Chondrocyte (in vitro differentiated cells): ENCODE measurements at regions not wholly inside any gene's neighbourhood (a gene's known extent, or its start where the extent isn't known, plus 50 kb on each side); places are given as distances from the start of the nearest gene placed in this dataset.

Source experiments
- DNase-seq: peaks from one replicate; pipeline ENCODE4 v3.0.0; 2021; ENCODE audit warnings: mixed read lengths, low spot score
- H3K27ac Mint-ChIP-seq: one replicate; pipeline ENCODE4 v1.8.0; 2021; ENCODE audit warnings: mild to moderate bottlenecking, moderate library complexity, mixed read lengths; ENCODE audit not compliant: unreplicated experiment
- H3K27me3 Mint-ChIP-seq: 2 replicates; pipeline ENCODE4 v1.8.0; 2021; ENCODE audit warnings: low read depth, mixed read lengths
- H3K36me3 Mint-ChIP-seq: 2 replicates; pipeline ENCODE4 v1.8.0; 2021; ENCODE audit warnings: low read depth, mixed read lengths
- H3K4me1 Mint-ChIP-seq: 2 replicates; pipeline ENCODE4 v1.8.0; 2021; ENCODE audit warnings: low read depth, mild to moderate bottlenecking, mixed read lengths
- H3K4me3 Mint-ChIP-seq: one replicate; pipeline ENCODE4 v1.8.0; 2021; ENCODE audit warnings: mild to moderate bottlenecking, moderate library complexity, mixed read lengths; ENCODE audit not compliant: unreplicated experiment
- H3K9me3 Mint-ChIP-seq: 2 replicates; pipeline ENCODE4 v1.8.0; 2021; ENCODE audit warnings: low read depth, mixed read lengths
- CTCF ChIP-seq: fragments of 200-600 bp; sonication (generic); IDR thresholded peaks from 2 replicates; pipeline ENCODE4 v1.5.0; 2021; ENCODE audit warnings: antibody characterized with exemption, mild to moderate bottlenecking, moderate library complexity

DNA sequence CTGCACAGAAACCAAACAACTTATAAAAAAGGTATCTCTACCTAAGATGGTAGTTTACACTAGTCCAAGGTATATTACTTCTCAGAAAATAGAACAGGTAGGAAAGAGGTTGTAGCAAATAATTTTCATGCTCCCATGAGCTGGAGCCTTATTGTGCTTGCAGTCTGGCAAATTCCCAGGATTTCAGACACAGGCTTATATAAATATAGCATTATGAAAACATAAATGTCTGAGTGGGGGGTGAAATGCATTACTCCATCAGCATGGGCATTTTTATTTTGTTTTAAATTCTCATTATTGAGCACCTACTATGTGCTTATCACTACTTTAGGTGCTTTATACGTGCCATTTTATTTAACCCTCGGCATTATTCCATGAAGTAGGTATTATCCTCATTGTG lies 83.0 kb upstream of the PHYHIPL start:
- Mint-ChIP-seq H3K27ac (peak overlapping the region; percentile 76), H3K27me3 (no peaks in the 10 kb centered on the region), H3K4me3 (no peak overlapping the region), H3K9me3 (no peaks in the 10 kb centered on the region), H3K36me3 (no peaks in the 10 kb centered on the region), H3K4me1 (peaks cover 40% of the 10 kb centered on the region)
- no peak for DNase-seq
- no peak for TF ChIP-seq CTCF

DNA sequence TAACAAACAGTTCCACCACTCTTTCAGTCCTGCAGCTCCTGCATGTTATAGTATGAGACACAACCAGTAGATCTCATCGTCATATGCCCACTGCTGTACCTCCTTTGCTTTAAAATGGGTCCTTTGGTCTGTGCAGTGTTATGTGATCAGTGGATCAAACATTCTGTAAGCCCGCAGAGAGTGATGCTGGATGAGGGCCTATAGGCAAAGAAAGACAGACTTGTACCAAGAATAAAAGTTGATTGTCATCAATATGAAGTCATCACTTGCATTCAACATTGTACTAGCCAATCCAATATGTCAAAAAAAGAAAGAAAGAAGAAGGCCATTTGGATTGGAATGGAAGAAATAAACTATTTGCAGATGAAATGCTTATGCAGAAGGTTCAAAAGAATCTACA lies 79.8 kb upstream of the PHYHIPL start:
- no peaks in the 10 kb centered on the region for H3K36me3 Mint-ChIP-seq
- DNase-seq = no peak
- H3K4me1 Mint-ChIP-seq = peaks cover 42% of the 10 kb centered on the region
- no peak overlapping the region for H3K27ac Mint-ChIP-seq
- TF ChIP-seq CTCF = no peak
- no peaks in the 10 kb centered on the region for H3K27me3 Mint-ChIP-seq
- no peak overlapping the region for H3K4me3 Mint-ChIP-seq
- H3K9me3 Mint-ChIP-seq = no peaks in the 10 kb centered on the region

DNA sequence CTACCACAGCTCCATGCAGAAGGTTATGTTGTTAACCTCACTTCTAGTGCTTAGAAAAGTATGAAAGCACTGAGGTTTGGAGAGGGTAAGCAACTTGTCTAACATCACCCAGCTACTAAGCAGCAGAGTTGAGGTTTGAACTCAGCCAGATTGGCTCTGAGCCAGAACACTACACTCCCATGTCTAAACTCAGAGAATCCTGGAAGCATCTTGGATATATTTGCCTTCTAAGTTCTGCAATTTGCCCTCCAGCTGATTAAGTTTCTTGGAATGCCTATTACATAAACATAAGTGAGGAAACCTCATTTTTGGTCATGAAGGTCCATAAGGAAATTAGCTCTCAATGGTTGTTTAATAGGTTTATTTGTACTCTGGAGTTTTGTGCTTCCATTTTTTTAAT lies 78.1 kb upstream of the PHYHIPL start:
- no peak for DNase-seq
- Mint-ChIP-seq H3K9me3 (no peaks in the 10 kb centered on the region), H3K4me1 (peaks cover 25% of the 10 kb centered on the region), H3K4me3 (no peak overlapping the region), H3K27me3 (no peaks in the 10 kb centered on the region), H3K27ac (peak overlapping the region; percentile 17), H3K36me3 (no peaks in the 10 kb centered on the region)
- no peak for TF ChIP-seq CTCF

- H3K27me3 Mint-ChIP-seq = no peaks in the 10 kb centered on the region
- peak overlapping the region; percentile 49 for H3K27ac Mint-ChIP-seq
- H3K36me3 Mint-ChIP-seq = no peaks in the 10 kb centered on the region
- no peak for DNase-seq
- no peak for TF ChIP-seq CTCF
- no peaks in the 10 kb centered on the region for H3K9me3 Mint-ChIP-seq
- H3K4me3 Mint-ChIP-seq = no peak overlapping the region
- peaks cover 20% of the 10 kb centered on the region for H3K4me1 Mint-ChIP-seq
These were observed 77.5 kb upstream of the PHYHIPL start for GRCh38 chr10:59098831-59099452.

- Mint-ChIP-seq H3K9me3 (no peaks in the 10 kb centered on the region), H3K4me3 (no peak overlapping the region), H3K27ac (no peak overlapping the region), H3K4me1 (peaks cover 20% of the 10 kb centered on the region), H3K27me3 (no peaks in the 10 kb centered on the region), H3K36me3 (no peaks in the 10 kb centered on the region)
- TF ChIP-seq CTCF = no peak
- DNase-seq = no peak
These were observed 77.0 kb upstream of the PHYHIPL start for GRCh38 chr10:59099481-59099880.
